ENCODE measurements at regions not wholly inside any gene's neighbourhood (a gene's known extent, or its start where the extent isn't known, plus 50 kb on each side); places are given as distances from the start of the nearest gene placed in this dataset.

DNA sequence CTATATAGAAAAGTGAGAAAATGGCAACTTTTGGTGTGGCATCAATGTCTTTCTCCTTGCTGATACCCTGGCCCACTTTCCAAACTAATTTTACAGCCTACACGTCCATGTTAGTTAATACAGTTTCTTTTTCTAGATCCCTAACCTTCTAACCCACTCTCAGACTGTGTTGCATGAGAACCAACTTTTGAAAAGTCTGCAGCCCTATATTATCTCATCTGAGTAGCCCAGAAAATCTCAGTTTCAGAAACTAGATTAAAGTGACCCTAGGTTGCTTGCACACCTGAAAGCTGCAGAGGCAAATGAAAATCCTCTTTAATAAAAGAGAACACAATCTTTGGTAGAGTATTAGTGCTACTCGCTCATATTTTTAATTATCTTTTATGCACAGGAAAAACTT is 371.6 kb upstream of the EMCN start:
- in situ Hi-C loops (cut with MboI; ENCODE audit: low sequenced_read_pairs in 4 of 4) (no loop called here), intact Hi-C loops (cut with DNase I; ENCODE audit: low total_unique reads) (no loop called here)

DNA sequence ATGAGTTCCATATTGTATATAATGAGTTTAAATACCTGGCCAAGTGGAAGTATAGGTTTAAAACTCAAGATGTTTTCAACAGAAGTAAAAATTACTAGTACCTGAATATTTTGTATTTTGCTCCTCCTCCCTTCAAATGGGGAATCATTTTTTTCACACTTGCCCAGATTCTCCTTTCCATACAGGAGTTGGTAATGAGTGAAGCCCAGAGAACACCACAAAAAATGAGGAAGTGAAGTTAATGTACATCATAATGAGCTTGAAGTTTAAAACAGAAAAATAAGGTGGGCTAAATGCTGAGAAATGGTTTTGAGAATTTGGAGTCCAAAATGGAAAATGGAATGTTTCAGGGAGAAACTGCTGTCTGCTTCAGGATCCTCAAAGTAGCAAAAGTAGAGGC is 364.8 kb upstream of the EMCN start:
- no peaks in the 10 kb centered on the region for H3K36me3 ChIP-seq
- ATAC-seq: no peak
- H3K4me3 ChIP-seq: no peak overlapping the region
- no peaks in the 10 kb centered on the region for H3K27me3 ChIP-seq
- TF ChIP-seq, protein P1, sequence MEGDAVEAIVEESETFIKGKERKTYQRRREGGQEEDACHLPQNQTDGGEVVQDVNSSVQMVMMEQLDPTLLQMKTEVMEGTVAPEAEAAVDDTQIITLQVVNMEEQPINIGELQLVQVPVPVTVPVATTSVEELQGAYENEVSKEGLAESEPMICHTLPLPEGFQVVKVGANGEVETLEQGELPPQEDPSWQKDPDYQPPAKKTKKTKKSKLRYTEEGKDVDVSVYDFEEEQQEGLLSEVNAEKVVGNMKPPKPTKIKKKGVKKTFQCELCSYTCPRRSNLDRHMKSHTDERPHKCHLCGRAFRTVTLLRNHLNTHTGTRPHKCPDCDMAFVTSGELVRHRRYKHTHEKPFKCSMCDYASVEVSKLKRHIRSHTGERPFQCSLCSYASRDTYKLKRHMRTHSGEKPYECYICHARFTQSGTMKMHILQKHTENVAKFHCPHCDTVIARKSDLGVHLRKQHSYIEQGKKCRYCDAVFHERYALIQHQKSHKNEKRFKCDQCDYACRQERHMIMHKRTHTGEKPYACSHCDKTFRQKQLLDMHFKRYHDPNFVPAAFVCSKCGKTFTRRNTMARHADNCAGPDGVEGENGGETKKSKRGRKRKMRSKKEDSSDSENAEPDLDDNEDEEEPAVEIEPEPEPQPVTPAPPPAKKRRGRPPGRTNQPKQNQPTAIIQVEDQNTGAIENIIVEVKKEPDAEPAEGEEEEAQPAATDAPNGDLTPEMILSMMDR (IDR thresholded peaks at IDR 0.05 in 4 of 5, conservative IDR thresholded peaks at IDR 0.05 in 1 of 5): no peak
- TF ChIP-seq POLR2A (IDR thresholded peaks at IDR 0.05): no peak
- no peak overlapping the region for H3K27ac ChIP-seq
- in situ Hi-C loops (cut with MboI; ENCODE audit: low sequenced_read_pairs in 4 of 4): no loop called here
- DNase-seq: no peak
- no peaks in the 10 kb centered on the region for H3K9me3 ChIP-seq
- H3K4me1 ChIP-seq: no peaks in the 10 kb centered on the region
- intact Hi-C loops (cut with DNase I; ENCODE audit: low total_unique reads): no loop called here

More for the DNA sequence above, 371.6 kb upstream of the EMCN start:
- no peak for TF ChIP-seq POLR2A (IDR thresholded peaks at IDR 0.05)
- TF ChIP-seq, protein P1 (IDR thresholded peaks at IDR 0.05 in 4 of 5, conservative IDR thresholded peaks at IDR 0.05 in 1 of 5): no peak
- no peak for DNase-seq
- Histone ChIP-seq H3K36me3 (no peaks in the 10 kb centered on the region), H3K4me3 (no peak overlapping the region), H3K27me3 (no peaks in the 10 kb centered on the region), H3K27ac (no peak overlapping the region), H3K9me3 (no peaks in the 10 kb centered on the region), H3K4me1 (no peaks in the 10 kb centered on the region)
- ATAC-seq: no peak

DNA sequence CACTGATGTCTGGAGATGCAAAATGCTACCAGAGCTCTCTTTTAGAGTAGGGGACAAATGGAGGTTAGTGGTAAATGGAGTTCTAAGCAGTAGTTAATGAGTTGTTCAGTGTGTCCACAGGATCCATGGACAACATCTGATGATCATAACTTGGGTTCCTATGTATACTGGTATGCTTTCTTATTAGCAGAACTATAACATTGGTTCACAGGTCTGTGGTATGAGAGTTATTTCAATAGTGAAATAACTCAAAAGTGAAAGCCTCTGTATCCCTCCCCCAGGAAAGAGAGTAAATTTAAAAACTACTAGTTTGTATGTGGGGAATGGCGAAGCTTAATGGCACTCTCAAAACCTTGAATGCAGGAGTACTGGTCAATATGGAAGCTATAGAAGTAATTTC is 363.5 kb upstream of the EMCN start:
- TF ChIP-seq POLR2A (IDR thresholded peaks at IDR 0.05): no peak
- TF ChIP-seq, protein P1 (IDR thresholded peaks at IDR 0.05 in 4 of 5, conservative IDR thresholded peaks at IDR 0.05 in 1 of 5): no peak
- DNase-seq: no peak

DNA sequence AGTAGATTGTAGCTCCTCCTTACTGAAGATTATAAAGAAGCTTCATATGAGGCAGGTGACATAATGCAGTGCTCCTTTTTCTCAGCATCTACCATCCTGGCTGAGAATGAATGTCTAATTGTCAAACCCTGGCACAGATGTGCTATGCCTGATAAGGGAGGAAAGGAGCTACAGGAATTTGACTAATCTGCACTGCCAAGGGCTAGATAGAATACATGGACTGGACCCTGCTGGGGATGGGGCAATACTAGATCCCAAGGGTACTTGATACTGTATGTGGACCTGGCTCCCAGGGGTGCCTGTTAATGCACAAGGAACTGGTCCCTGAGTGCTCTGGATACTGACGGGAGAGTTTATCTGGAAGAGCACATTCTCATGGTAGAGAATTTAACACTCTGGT is 362.2 kb upstream of the EMCN start:
- no peak for ATAC-seq
- no peak overlapping the region for H3K27ac ChIP-seq
- no peaks in the 10 kb centered on the region for H3K27me3 ChIP-seq
- intact Hi-C loops (cut with DNase I; ENCODE audit: low total_unique reads) (no loop called here), in situ Hi-C loops (cut with MboI; ENCODE audit: low sequenced_read_pairs in 4 of 4) (no loop called here)
- H3K9me3 ChIP-seq: no peaks in the 10 kb centered on the region
- H3K4me3 ChIP-seq: no peak overlapping the region
- H3K36me3 ChIP-seq: no peaks in the 10 kb centered on the region
- DNase-seq: no peak
- no peaks in the 10 kb centered on the region for H3K4me1 ChIP-seq
- TF ChIP-seq POLR2A (IDR thresholded peaks at IDR 0.05): no peak
- TF ChIP-seq, protein P1 (IDR thresholded peaks at IDR 0.05 in 4 of 5, conservative IDR thresholded peaks at IDR 0.05 in 1 of 5): no peak

More for the DNA sequence above, 363.5 kb upstream of the EMCN start:
- intact Hi-C loops (cut with DNase I; ENCODE audit: low total_unique reads): no loop called here
- Histone ChIP-seq H3K4me1 (no peaks in the 10 kb centered on the region), H3K9me3 (no peaks in the 10 kb centered on the region), H3K27ac (no peak overlapping the region), H3K4me3 (no peak overlapping the region), H3K36me3 (no peaks in the 10 kb centered on the region), H3K27me3 (no peaks in the 10 kb centered on the region)
- no peak for ATAC-seq
- in situ Hi-C loops (cut with MboI; ENCODE audit: low sequenced_read_pairs in 4 of 4): no loop called here

DNA sequence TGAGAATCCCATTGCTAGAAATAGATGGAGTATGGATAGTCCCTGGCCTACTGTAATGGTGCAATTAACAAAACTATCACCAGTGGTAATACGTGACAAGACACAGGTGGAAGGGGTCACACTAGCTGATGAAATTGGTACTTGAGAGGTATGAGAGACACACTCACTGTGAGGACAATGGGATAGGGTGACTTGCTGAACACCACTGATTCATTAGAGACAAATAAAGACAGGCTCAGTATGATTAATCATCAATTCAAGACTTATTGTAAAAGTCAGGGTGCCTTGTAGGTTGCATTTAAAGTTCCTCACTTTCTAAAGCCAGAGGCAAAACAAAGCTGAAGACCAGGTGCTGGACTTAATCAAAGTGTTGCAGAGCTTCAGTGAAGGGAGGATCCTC is 361.6 kb upstream of the EMCN start:
- Histone ChIP-seq H3K4me1 (no peaks in the 10 kb centered on the region), H3K27me3 (no peaks in the 10 kb centered on the region), H3K4me3 (no peak overlapping the region), H3K27ac (no peak overlapping the region), H3K36me3 (no peaks in the 10 kb centered on the region), H3K9me3 (no peaks in the 10 kb centered on the region)
- TF ChIP-seq, protein P1 (IDR thresholded peaks at IDR 0.05 in 4 of 5, conservative IDR thresholded peaks at IDR 0.05 in 1 of 5): no peak
- no peak for TF ChIP-seq POLR2A (IDR thresholded peaks at IDR 0.05)
- DNase-seq (no peak), ATAC-seq (no peak)
- intact Hi-C loops (cut with DNase I; ENCODE audit: low total_unique reads) (no loop called here), in situ Hi-C loops (cut with MboI; ENCODE audit: low sequenced_read_pairs in 4 of 4) (no loop called here)

All from gastrocnemius medialis (tissue), 4 donors.